ENCODE measurements at regions not wholly inside any gene's neighbourhood (a gene's known extent, or its start where the extent isn't known, plus 50 kb on each side); places are given as distances from the start of the nearest gene placed in this dataset.

DNA sequence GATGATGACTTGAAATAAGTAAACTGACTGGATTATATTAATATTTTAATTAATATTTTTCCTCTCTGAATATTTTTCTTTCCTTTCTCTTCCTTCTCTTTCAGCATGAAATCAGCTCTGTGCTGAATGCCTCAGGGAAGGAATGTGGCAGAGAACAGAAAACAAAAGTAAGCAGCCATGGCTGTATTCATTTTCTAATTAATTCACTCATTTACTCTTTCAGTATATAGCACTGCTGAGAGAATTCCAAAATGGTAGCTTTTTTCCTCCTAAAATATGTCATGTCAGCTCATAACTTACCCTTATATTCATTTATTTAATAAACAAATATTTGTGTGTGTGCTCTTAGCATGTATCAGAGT lies 522.5 kb downstream of the PTPRC start:
- H3F3A ChIP-seq (ENCODE audit: insufficient read depth): no peaks in the 10 kb centered on the region
- H3K79me2 ChIP-seq (ENCODE audit: insufficient read depth, low read length): no peaks in the 10 kb centered on the region
- no peaks in the 10 kb centered on the region for H3K36me3 ChIP-seq (ENCODE audit: low read length)
- no peaks in the 10 kb centered on the region for H3K9me2 ChIP-seq (replicated peaks; ENCODE audit: insufficient read depth, low read length)
- no peaks in the 10 kb centered on the region for H3K27me3 ChIP-seq (ENCODE audit: low read length)
- no peak overlapping the region for H3K4me3 ChIP-seq (ENCODE audit: insufficient read depth, low read length, poor library complexity, severe bottlenecking)
- no peak overlapping the region for H3K9ac ChIP-seq (ENCODE audit: low read length)
- TF ChIP-seq, protein P1, sequence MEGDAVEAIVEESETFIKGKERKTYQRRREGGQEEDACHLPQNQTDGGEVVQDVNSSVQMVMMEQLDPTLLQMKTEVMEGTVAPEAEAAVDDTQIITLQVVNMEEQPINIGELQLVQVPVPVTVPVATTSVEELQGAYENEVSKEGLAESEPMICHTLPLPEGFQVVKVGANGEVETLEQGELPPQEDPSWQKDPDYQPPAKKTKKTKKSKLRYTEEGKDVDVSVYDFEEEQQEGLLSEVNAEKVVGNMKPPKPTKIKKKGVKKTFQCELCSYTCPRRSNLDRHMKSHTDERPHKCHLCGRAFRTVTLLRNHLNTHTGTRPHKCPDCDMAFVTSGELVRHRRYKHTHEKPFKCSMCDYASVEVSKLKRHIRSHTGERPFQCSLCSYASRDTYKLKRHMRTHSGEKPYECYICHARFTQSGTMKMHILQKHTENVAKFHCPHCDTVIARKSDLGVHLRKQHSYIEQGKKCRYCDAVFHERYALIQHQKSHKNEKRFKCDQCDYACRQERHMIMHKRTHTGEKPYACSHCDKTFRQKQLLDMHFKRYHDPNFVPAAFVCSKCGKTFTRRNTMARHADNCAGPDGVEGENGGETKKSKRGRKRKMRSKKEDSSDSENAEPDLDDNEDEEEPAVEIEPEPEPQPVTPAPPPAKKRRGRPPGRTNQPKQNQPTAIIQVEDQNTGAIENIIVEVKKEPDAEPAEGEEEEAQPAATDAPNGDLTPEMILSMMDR (IDR thresholded peaks at IDR 0.05; ENCODE audit: insufficient read depth, low read length, poor library complexity, severe bottlenecking): no peak
- no peak for TF ChIP-seq EZH2phosphoT487 (conservative IDR thresholded peaks at IDR 0.05; ENCODE audit: low read length)
- no peak overlapping the region for H3K27ac ChIP-seq (ENCODE audit: low read depth, low read length)
- no peak overlapping the region for H3K4me2 ChIP-seq (ENCODE audit: low read depth, low read length, poor library complexity, severe bottlenecking)
- H2AFZ ChIP-seq (ENCODE audit: low read depth, low read length, severe bottlenecking): no peak overlapping the region
- H4K20me1 ChIP-seq (ENCODE audit: low read depth, low read length): no peaks in the 10 kb centered on the region
- no peaks in the 10 kb centered on the region for H3K9me3 ChIP-seq (ENCODE audit: insufficient read depth, low read length)

DNA sequence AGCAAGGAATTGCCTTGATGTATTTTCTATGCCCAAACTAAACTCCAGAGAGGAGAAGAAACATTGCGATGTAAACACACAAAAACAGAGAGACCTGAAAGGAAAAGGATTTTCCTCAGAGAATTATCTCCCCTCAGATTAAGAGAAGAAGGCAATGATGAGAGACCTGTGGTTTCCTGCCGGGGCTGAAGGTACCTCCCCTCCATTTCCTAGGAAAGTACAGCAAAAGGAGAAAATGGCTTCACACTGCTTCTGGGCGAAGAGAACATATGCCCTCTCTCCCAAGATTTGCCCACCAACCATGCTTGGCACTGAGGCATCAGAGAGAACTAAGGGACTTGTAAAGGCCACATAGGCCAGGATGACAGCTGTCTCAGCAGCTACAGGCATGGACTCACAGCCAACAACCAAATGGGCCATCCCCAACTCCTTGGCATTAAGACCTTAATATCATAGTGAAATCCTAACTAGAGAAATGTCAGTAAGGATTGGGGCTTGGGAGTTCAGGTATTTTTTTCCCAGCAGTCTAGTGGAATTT lies 523.0 kb downstream of the PTPRC start:
- Histone ChIP-seq H3K4me3 (ENCODE audit: insufficient read depth, low read length, poor library complexity, severe bottlenecking) (no peak overlapping the region), H3K36me3 (ENCODE audit: low read length) (no peaks in the 10 kb centered on the region), H3K79me2 (ENCODE audit: insufficient read depth, low read length) (no peaks in the 10 kb centered on the region), H2AFZ (ENCODE audit: low read depth, low read length, severe bottlenecking) (no peak overlapping the region), H3K9me3 (ENCODE audit: insufficient read depth, low read length) (no peaks in the 10 kb centered on the region), H3F3A (ENCODE audit: insufficient read depth) (no peaks in the 10 kb centered on the region), H3K27me3 (ENCODE audit: low read length) (no peaks in the 10 kb centered on the region), H3K9me2 (replicated peaks; ENCODE audit: insufficient read depth, low read length) (no peaks in the 10 kb centered on the region), H3K4me2 (ENCODE audit: low read depth, low read length, poor library complexity, severe bottlenecking) (no peak overlapping the region), H3K27ac (ENCODE audit: low read depth, low read length) (no peak overlapping the region), H4K20me1 (ENCODE audit: low read depth, low read length) (no peaks in the 10 kb centered on the region), H3K9ac (ENCODE audit: low read length) (no peak overlapping the region)
- TF ChIP-seq, protein P1 (IDR thresholded peaks at IDR 0.05; ENCODE audit: insufficient read depth, low read length, poor library complexity, severe bottlenecking): no peak
- no peak for TF ChIP-seq EZH2phosphoT487 (conservative IDR thresholded peaks at IDR 0.05; ENCODE audit: low read length)

DNA sequence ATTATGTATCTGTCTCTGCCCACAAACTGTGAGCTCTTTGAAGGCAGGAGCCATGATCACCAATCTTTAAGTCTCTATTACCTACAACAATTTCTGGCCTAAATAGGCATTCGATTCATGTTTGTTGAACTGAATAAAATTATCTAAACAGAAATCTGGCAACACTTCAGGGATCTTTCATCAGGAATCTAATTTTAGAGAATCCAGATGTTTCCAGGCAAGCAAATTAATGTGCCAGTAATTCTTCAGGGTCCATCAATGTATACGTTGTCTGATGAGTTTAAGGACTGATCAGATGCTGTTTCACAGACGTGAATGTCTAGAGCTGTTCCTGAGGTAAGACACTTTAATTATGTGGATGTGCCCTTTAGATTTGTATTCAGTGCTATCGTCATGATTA lies 524.4 kb downstream of the PTPRC start:
- Histone ChIP-seq H3K36me3 (ENCODE audit: low read length) (no peaks in the 10 kb centered on the region), H3K9ac (ENCODE audit: low read length) (no peak overlapping the region), H3K79me2 (ENCODE audit: insufficient read depth, low read length) (no peaks in the 10 kb centered on the region), H3K27ac (ENCODE audit: low read depth, low read length) (no peak overlapping the region), H3K9me2 (replicated peaks; ENCODE audit: insufficient read depth, low read length) (no peaks in the 10 kb centered on the region), H3K9me3 (ENCODE audit: insufficient read depth, low read length) (no peaks in the 10 kb centered on the region), H2AFZ (ENCODE audit: low read depth, low read length, severe bottlenecking) (no peak overlapping the region), H4K20me1 (ENCODE audit: low read depth, low read length) (no peaks in the 10 kb centered on the region), H3K27me3 (ENCODE audit: low read length) (no peaks in the 10 kb centered on the region), H3K4me3 (ENCODE audit: insufficient read depth, low read length, poor library complexity, severe bottlenecking) (no peak overlapping the region), H3F3A (ENCODE audit: insufficient read depth) (no peaks in the 10 kb centered on the region), H3K4me2 (ENCODE audit: low read depth, low read length, poor library complexity, severe bottlenecking) (no peak overlapping the region)
- no peak for TF ChIP-seq EZH2phosphoT487 (conservative IDR thresholded peaks at IDR 0.05; ENCODE audit: low read length)
- TF ChIP-seq, protein P1 (IDR thresholded peaks at IDR 0.05; ENCODE audit: insufficient read depth, low read length, poor library complexity, severe bottlenecking): no peak
